ENCODE measurements at regions not wholly inside any gene's neighbourhood (a gene's known extent, or its start where the extent isn't known, plus 50 kb on each side); places are given as distances from the start of the nearest gene placed in this dataset.

DNA sequence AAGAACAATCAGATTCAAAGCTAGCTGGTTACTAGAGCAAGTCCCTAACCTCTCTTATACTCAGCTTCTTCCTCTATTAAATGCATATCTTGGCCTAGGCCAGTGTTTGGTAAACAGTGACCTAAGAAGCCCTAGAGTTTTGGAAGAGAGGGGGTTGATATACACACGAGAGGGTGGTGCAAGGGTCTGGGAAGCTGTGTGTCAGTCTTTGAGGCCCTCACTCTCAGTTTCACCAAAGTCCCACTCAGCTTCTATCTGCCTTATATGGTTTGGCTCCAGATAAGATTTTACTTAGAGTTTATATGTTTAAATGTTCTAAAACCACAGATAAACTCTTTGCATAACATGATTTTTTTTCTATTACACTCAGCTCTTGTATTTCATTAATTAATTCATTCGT is 526.1 kb upstream of the BTBD3 start:
- TF ChIP-seq, protein P1, sequence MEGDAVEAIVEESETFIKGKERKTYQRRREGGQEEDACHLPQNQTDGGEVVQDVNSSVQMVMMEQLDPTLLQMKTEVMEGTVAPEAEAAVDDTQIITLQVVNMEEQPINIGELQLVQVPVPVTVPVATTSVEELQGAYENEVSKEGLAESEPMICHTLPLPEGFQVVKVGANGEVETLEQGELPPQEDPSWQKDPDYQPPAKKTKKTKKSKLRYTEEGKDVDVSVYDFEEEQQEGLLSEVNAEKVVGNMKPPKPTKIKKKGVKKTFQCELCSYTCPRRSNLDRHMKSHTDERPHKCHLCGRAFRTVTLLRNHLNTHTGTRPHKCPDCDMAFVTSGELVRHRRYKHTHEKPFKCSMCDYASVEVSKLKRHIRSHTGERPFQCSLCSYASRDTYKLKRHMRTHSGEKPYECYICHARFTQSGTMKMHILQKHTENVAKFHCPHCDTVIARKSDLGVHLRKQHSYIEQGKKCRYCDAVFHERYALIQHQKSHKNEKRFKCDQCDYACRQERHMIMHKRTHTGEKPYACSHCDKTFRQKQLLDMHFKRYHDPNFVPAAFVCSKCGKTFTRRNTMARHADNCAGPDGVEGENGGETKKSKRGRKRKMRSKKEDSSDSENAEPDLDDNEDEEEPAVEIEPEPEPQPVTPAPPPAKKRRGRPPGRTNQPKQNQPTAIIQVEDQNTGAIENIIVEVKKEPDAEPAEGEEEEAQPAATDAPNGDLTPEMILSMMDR (IDR thresholded peaks at IDR 0.05) = no peak
- no peak for TF ChIP-seq EP300 (IDR thresholded peaks at IDR 0.05)
- no peak for TF ChIP-seq POLR2AphosphoS5 (IDR thresholded peaks at IDR 0.05)
- no peak for TF ChIP-seq POLR2A (IDR thresholded peaks at IDR 0.05)
- Histone ChIP-seq H3K4me3 (no peak overlapping the region), H3K36me3 (no peaks in the 10 kb centered on the region), H3K4me1 (no peaks in the 10 kb centered on the region), H3K27ac (no peak overlapping the region), H3K9me3 (no peaks in the 10 kb centered on the region), H3K27me3 (no peaks in the 10 kb centered on the region)
- no peak for ATAC-seq
- WGBS, 2 donors (ENCODE audit: low coverage in 1 of 2) = 25 to 57% methylated on average over 1 to 2 of the region's 2 CpGs

DNA sequence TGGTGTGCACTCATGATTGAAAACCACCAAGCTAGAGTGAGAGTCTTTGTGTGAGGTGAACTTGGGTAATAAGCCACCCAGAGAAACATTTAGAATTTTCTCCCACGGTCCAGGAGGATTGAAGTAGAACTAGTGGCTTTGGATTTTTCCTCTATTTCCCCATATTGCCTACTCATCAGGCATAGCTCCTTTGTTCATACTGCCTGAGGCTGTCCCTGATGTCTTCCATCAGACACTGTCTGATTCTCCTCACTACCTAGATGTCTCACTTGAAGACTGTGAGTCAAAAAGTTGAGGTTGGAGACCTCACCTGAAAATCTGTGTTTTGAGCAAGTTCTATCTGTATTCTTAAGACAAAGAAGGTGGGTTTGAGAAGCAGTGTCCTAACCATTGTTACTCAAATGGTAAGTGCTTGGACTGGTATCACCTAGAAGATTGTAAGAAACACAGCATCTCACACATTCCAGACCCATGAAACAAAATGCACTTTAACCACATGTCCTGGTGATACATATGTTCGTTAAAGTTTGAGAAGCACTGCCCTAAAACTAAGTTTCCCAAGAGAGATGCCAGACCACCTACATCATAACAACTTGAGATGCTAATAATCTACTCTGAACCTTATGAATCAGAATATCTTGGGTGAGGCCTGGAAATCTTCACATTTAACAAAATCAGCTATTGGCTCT is 523.4 kb upstream of the BTBD3 start:
- Histone ChIP-seq H3K4me3 (no peak overlapping the region), H3K4me1 (no peaks in the 10 kb centered on the region), H3K27me3 (no peaks in the 10 kb centered on the region), H3K9me3 (no peaks in the 10 kb centered on the region), H3K36me3 (no peaks in the 10 kb centered on the region), H3K27ac (no peak overlapping the region)
- ATAC-seq = no peak
- 85 to 96% methylated on average over 2 of the region's 2 CpGs for WGBS, 2 donors (ENCODE audit: low coverage in 1 of 2)
- TF ChIP-seq POLR2AphosphoS5 (IDR thresholded peaks at IDR 0.05) (no peak), POLR2A (IDR thresholded peaks at IDR 0.05) (no peak), EP300 (IDR thresholded peaks at IDR 0.05) (no peak)
- TF ChIP-seq, protein P1 (IDR thresholded peaks at IDR 0.05) = no peak

DNA sequence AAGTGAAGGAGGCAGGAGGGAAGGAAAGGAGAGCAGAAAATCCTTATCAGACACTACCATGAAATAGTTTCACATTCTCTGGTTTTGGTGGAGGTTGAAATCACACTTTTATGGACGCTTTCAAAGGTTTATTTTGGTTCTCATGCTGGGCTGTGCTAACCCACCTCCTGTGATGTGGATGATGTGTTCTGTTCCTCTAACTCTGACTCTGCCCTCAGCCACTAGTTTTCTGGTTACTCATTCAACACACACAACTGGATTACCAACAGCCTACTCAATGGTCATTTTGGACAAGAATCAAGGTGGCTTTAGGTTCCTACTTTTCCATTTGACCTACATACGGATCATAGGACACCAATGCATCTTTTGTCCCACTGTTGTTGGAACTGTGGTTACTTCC is 522.1 kb upstream of the BTBD3 start:
- H3K4me3 ChIP-seq = no peak overlapping the region
- no peak overlapping the region for H3K27ac ChIP-seq
- TF ChIP-seq POLR2AphosphoS5 (IDR thresholded peaks at IDR 0.05) (no peak), POLR2A (IDR thresholded peaks at IDR 0.05) (no peak), EP300 (IDR thresholded peaks at IDR 0.05) (no peak)
- TF ChIP-seq, protein P1 (IDR thresholded peaks at IDR 0.05) = no peak
- H3K27me3 ChIP-seq = no peaks in the 10 kb centered on the region
- H3K9me3 ChIP-seq = no peaks in the 10 kb centered on the region
- no peaks in the 10 kb centered on the region for H3K36me3 ChIP-seq
- H3K4me1 ChIP-seq = no peaks in the 10 kb centered on the region
- WGBS, 2 donors (ENCODE audit: low coverage in 1 of 2) = 77 to 85% methylated on average over 2 of the region's 2 CpGs
- no peak for ATAC-seq

DNA sequence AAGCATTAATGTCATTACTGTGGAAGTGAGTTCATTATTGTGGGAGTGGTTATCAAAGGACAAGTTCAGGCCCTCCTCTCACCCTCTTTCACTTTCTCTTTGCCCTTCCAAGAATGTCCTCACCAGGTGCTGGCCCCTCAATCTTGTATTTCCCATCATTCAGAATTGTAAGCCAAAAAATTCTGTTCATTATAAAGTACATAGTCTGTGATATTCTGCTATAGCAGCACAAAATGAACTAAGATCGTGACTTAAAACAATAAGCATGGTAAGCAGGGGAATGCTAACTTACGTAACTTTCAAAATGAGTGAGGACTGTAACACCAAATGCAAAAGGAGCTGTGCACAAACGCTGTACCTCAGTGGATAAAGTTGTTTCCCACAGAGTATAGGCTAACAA is 515.7 kb upstream of the BTBD3 start:
- no peak overlapping the region for H3K27ac ChIP-seq
- no peak overlapping the region for H3K4me3 ChIP-seq
- H3K27me3 ChIP-seq = no peaks in the 10 kb centered on the region
- no peaks in the 10 kb centered on the region for H3K9me3 ChIP-seq
- no peak for ATAC-seq
- peaks cover 0 to 8% (median 0%) of the 10 kb centered on the region in 3 donors for H3K4me1 ChIP-seq
- WGBS, 2 donors (ENCODE audit: low coverage in 1 of 2) = 72 to 97% methylated on average over 2 to 3 of the region's 3 CpGs
- TF ChIP-seq POLR2AphosphoS5 (IDR thresholded peaks at IDR 0.05) = no peak
- no peaks in the 10 kb centered on the region for H3K36me3 ChIP-seq

DNA sequence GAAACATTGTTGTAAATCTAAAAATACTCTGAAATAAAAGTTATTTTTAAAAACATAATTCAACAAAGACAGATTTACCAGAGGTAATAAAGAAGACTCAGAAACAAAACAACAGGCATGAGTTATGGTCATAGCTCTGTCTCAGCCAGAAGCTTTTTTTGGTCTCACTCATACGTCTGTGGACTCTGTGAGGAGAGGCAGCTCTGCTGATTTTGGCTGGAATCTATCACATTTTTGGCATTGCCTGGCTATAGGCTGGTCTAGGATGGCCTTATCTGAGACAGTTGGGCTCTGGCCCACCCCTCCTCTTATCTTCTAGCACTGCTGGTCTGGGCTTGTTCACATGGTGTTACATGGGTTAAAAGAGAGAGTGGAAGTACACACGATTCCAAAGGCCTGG is 514.0 kb upstream of the BTBD3 start:
- TF ChIP-seq, protein P1 (IDR thresholded peaks at IDR 0.05) = no peak
- TF ChIP-seq EP300 (IDR thresholded peaks at IDR 0.05) (no peak), POLR2A (IDR thresholded peaks at IDR 0.05) (no peak), POLR2AphosphoS5 (IDR thresholded peaks at IDR 0.05) (no peak)
- Histone ChIP-seq H3K4me3 (no peak overlapping the region), H3K36me3 (no peaks in the 10 kb centered on the region), H3K4me1 (peaks cover 0 to 8% (median 0%) of the 10 kb centered on the region in 3 donors), H3K27me3 (no peaks in the 10 kb centered on the region), H3K9me3 (no peaks in the 10 kb centered on the region), H3K27ac (no peak overlapping the region)
- no peak for ATAC-seq
- WGBS, 2 donors (ENCODE audit: low coverage in 1 of 2) = 0 to 3% methylated on average over 1 to 2 of the region's 2 CpGs
